ENCODE measurements at regions not wholly inside any gene's neighbourhood (a gene's known extent, or its start where the extent isn't known, plus 50 kb on each side); places are given as distances from the start of the nearest gene placed in this dataset.

GRCh38 chr6:23568292-23568691 is 557.7 kb upstream of the NRSN1 start:
- TF ChIP-seq CTCF (IDR thresholded peaks at IDR 0.05; ENCODE audit: extremely low read depth in 1 of 2, insufficient read depth in 1 of 2, low read depth in 1 of 2, low read length in 2 of 2) (no peak), JUN (IDR thresholded peaks at IDR 0.05; ENCODE audit: borderline replicate concordance, insufficient read depth, insufficient read length, low read depth) (no peak), FOS (IDR thresholded peaks at IDR 0.05; ENCODE audit: borderline replicate concordance, insufficient read depth, low read length) (no peak)
